GM12872 (cell line): ENCODE measurements at regions not wholly inside any gene's neighbourhood (a gene's known extent, or its start where the extent isn't known, plus 50 kb on each side); places are given as distances from the start of the nearest gene placed in this dataset.

Experiments
- CTCF ChIP-seq: IDR thresholded peaks from 3 replicates; pipeline ENCODE4 v1.5.1; 2011; ENCODE audit warnings: low read depth, mild to moderate bottlenecking, low read length, moderate library complexity; ENCODE audit not compliant: insufficient read depth

GRCh38 chr19:41515015-41515652 lies 60.8 kb upstream of the CEACAM21 start:
- TF ChIP-seq CTCF, result no peak

- TF ChIP-seq CTCF, result peak; percentile 41; the same call in 2 of the 3 replicates
These were observed 59.4 kb upstream of the CEACAM21 start for GRCh38 chr19:41516292-41517171.

GRCh38 chr19:41518141-41518540 lies 57.8 kb upstream of the CEACAM21 start:
- TF ChIP-seq CTCF, result no peak

- TF ChIP-seq CTCF, result no peak
These were observed 53.9 kb upstream of the CEACAM21 start for GRCh38 chr19:41521931-41522555.

- no peak for TF ChIP-seq CTCF
These were observed 50.0 kb upstream of the CEACAM21 start for GRCh38 chr19:41525989-41526388.
